ENCODE measurements at regions not wholly inside any gene's neighbourhood (a gene's known extent, or its start where the extent isn't known, plus 50 kb on each side); places are given as distances from the start of the nearest gene placed in this dataset.
"Not testable (repeated sequence)": the region's sequence is repeated elsewhere in the genome, so short reads cannot be mapped to it uniquely, and the experiment has no call there.

GRCh38 chr3:87488765-87489164 is 212.4 kb upstream of the POU1F1 start:
- no peaks in the 10 kb centered on the region for H3K23me2 ChIP-seq (ENCODE audit: insufficient read length, low read depth, low read length, poor library complexity, severe bottlenecking)
- no peak overlapping the region for H2AK5ac ChIP-seq (ENCODE audit: insufficient read length, low read length)
- H2BK15ac ChIP-seq (ENCODE audit: low read depth, low read length) = no peak overlapping the region
- no peaks in the 10 kb centered on the region for H3K36me3 Mint-ChIP-seq (ENCODE audit: insufficient read depth in 1 of 3, low read depth in 3 of 3)
- DNase-seq = no peak
- H4K91ac ChIP-seq (ENCODE audit: insufficient read length, low read depth, low read length) = no peak overlapping the region
- TF ChIP-seq CTCF (conservative IDR thresholded peaks at IDR 0.05) = no peak
- no peaks in the 10 kb centered on the region for H3K79me1 ChIP-seq (ENCODE audit: insufficient read depth, low read depth, low read length, poor library complexity, severe bottlenecking)
- no peaks in the 10 kb centered on the region for H3K4me1 Mint-ChIP-seq
- H3K14ac ChIP-seq (ENCODE audit: insufficient read depth, low read length) = no peak overlapping the region
- H3K27me3 Mint-ChIP-seq (ENCODE audit: low read depth) = no peaks in the 10 kb centered on the region
- no peak overlapping the region for H3K4me3 Mint-ChIP-seq
- H2BK5ac ChIP-seq (ENCODE audit: insufficient read length, low read length) = no peak overlapping the region
- no peak overlapping the region for H3K23ac ChIP-seq (ENCODE audit: insufficient read length, low read depth, low read length)
- no peak overlapping the region for H3K4me2 ChIP-seq (ENCODE audit: insufficient read depth, insufficient read length, low read length)
- H2BK20ac ChIP-seq (ENCODE audit: low read depth, low read length, poor library complexity, severe bottlenecking) = no peak overlapping the region
- no peak overlapping the region for H4K8ac ChIP-seq (replicated peaks; ENCODE audit: insufficient read length, low read depth, low read length)
- H4K20me1 ChIP-seq (ENCODE audit: control insufficient read depth, insufficient read depth, insufficient read length) = no peaks in the 10 kb centered on the region
- H3K18ac ChIP-seq (ENCODE audit: insufficient read length, low read depth, low read length) = no peak overlapping the region
- H3K4ac ChIP-seq (ENCODE audit: low read depth, low read length) = no peak overlapping the region
- no peaks in the 10 kb centered on the region for H3K9me3 ChIP-seq (ENCODE audit: control insufficient read depth, low read depth, low read length)
- no peak overlapping the region for H3T11ph ChIP-seq (ENCODE audit: low read length)
- no peak overlapping the region for H3K56ac ChIP-seq (ENCODE audit: insufficient read length, low read depth, low read length)
- no peak overlapping the region for H2AFZ ChIP-seq (ENCODE audit: low read length)
- H3K27ac ChIP-seq (ENCODE audit: insufficient read length, low read depth, low read length) = no peak overlapping the region
- no peaks in the 10 kb centered on the region for H3K9me3 Mint-ChIP-seq
- H2BK12ac ChIP-seq (ENCODE audit: insufficient read length, low read depth, low read length) = no peak overlapping the region
- no peak overlapping the region for H4K5ac ChIP-seq (ENCODE audit: insufficient read length, low read depth, low read length)
- H3K79me2 ChIP-seq (ENCODE audit: insufficient read depth, low read length) = no peaks in the 10 kb centered on the region
- H3K4me1 ChIP-seq (ENCODE audit: insufficient read depth, low read length) = no peaks in the 10 kb centered on the region
- no peak overlapping the region for H2BK120ac ChIP-seq (ENCODE audit: low read depth, low read length, poor library complexity, severe bottlenecking)
- no peak overlapping the region for H3K9ac ChIP-seq (ENCODE audit: extremely low read depth, insufficient read length, low read length)
- no peaks in the 10 kb centered on the region for H3K27me3 ChIP-seq (ENCODE audit: insufficient read depth, low read length)
- WGBS (ENCODE audit: extremely low coverage, insufficient read length, low lambda C conversion rate) = no CpG with 5 or more reads among the region's 2 CpGs
- no peak overlapping the region for H3K27ac Mint-ChIP-seq

- H3K27me3 Mint-ChIP-seq (ENCODE audit: low read depth); H2BK15ac ChIP-seq (ENCODE audit: low read depth, low read length); H2BK5ac ChIP-seq (ENCODE audit: insufficient read length, low read length); H3K14ac ChIP-seq (ENCODE audit: insufficient read depth, low read length); H3K9me3 ChIP-seq (ENCODE audit: control insufficient read depth, low read depth, low read length); H3K56ac ChIP-seq (ENCODE audit: insufficient read length, low read depth, low read length); H2AK5ac ChIP-seq (ENCODE audit: insufficient read length, low read length); H3K4me3 Mint-ChIP-seq; H2BK120ac ChIP-seq (ENCODE audit: low read depth, low read length, poor library complexity, severe bottlenecking); H3T11ph ChIP-seq (ENCODE audit: low read length); H3K27me3 ChIP-seq (ENCODE audit: insufficient read depth, low read length); H3K36me3 Mint-ChIP-seq (ENCODE audit: insufficient read depth in 1 of 3, low read depth in 3 of 3); H4K91ac ChIP-seq (ENCODE audit: insufficient read length, low read depth, low read length); H3K27ac ChIP-seq (ENCODE audit: insufficient read length, low read depth, low read length); H3K18ac ChIP-seq (ENCODE audit: insufficient read length, low read depth, low read length); H2BK20ac ChIP-seq (ENCODE audit: low read depth, low read length, poor library complexity, severe bottlenecking); H2BK12ac ChIP-seq (ENCODE audit: insufficient read length, low read depth, low read length); H3K9me3 Mint-ChIP-seq; H3K4me1 ChIP-seq (ENCODE audit: insufficient read depth, low read length); H3K27ac Mint-ChIP-seq; H2AFZ ChIP-seq (ENCODE audit: low read length); H3K23ac ChIP-seq (ENCODE audit: insufficient read length, low read depth, low read length); H3K79me2 ChIP-seq (ENCODE audit: insufficient read depth, low read length); H3K23me2 ChIP-seq (ENCODE audit: insufficient read length, low read depth, low read length, poor library complexity, severe bottlenecking); H3K4me2 ChIP-seq (ENCODE audit: insufficient read depth, insufficient read length, low read length); H4K5ac ChIP-seq (ENCODE audit: insufficient read length, low read depth, low read length); DNase-seq; H3K4me1 Mint-ChIP-seq; H3K4ac ChIP-seq (ENCODE audit: low read depth, low read length); H3K9ac ChIP-seq (ENCODE audit: extremely low read depth, insufficient read length, low read length); H4K8ac ChIP-seq (replicated peaks; ENCODE audit: insufficient read length, low read depth, low read length); H3K79me1 ChIP-seq (ENCODE audit: insufficient read depth, low read depth, low read length, poor library complexity, severe bottlenecking); H4K20me1 ChIP-seq (ENCODE audit: control insufficient read depth, insufficient read depth, insufficient read length): not testable (repeated sequence)
- no CpG with 5 or more reads among the region's 3 CpGs for WGBS (ENCODE audit: extremely low coverage, insufficient read length, low lambda C conversion rate)
Measured at GRCh38 chr3:87486635-87487034, 210.3 kb upstream of the POU1F1 start.

Data from H9 (cell line).